Hepatocyte (in vitro differentiated cells): ENCODE measurements at regions not wholly inside any gene's neighbourhood (a gene's known extent, or its start where the extent isn't known, plus 50 kb on each side); places are given as distances from the start of the nearest gene placed in this dataset.

ENCODE experiments used
- DNase-seq: peaks from one replicate; pipeline ENCODE4 v3.0.0-alpha.2; 2016; ENCODE audit warnings: low spot score
- H2AFZ ChIP-seq: fragments of 200-600 bp; sonication (generic); 2 replicates; pipeline ENCODE4 v1.6.0; 2016; ENCODE audit warnings: antibody characterized with exemption, mild to moderate bottlenecking
- H3K27ac ChIP-seq: fragments of 200-600 bp; sonication (generic); 2 replicates; pipeline ENCODE4 v1.5.1; 2016; ENCODE audit warnings: mild to moderate bottlenecking
- H3K27me3 ChIP-seq: fragments of 200-600 bp; sonication (generic); 2 replicates; pipeline ENCODE4 v1.6.1; 2016
- H3K36me3 ChIP-seq: fragments of 200-600 bp; sonication (generic); replicated peaks from 2 replicates; pipeline ENCODE4 v1.5.1; 2016; ENCODE audit warnings: low read depth; ENCODE audit not compliant: insufficient read depth
- H3K4me1 ChIP-seq: fragments of 200-600 bp; sonication (generic); 2 replicates; pipeline ENCODE4 v1.5.1; 2016; ENCODE audit warnings: mild to moderate bottlenecking, moderate library complexity; ENCODE audit not compliant: insufficient read depth
- H3K4me2 ChIP-seq: fragments of 200-600 bp; sonication (generic); 2 replicates; pipeline ENCODE4 v1.6.0; 2016
- H3K4me3 ChIP-seq: fragments of 200-600 bp; sonication (generic); 2 replicates; pipeline ENCODE4 v1.5.1; 2016; ENCODE audit warnings: mild to moderate bottlenecking
- H3K79me2 ChIP-seq: fragments of 200-600 bp; sonication (generic); 2 replicates; pipeline ENCODE4 v1.6.0; 2017; ENCODE audit warnings: mild to moderate bottlenecking
- H3K9me2 ChIP-seq: fragments of 200-600 bp; sonication (generic); replicated peaks from 2 replicates; pipeline ENCODE4 v1.6.0; 2017; ENCODE audit warnings: mild to moderate bottlenecking; ENCODE audit not compliant: insufficient read depth
- H3K9me3 ChIP-seq: fragments of 200-600 bp; sonication (generic); 2 replicates; pipeline ENCODE4 v1.5.1; 2016; ENCODE audit warnings: low read depth, mild to moderate bottlenecking
- H4K20me1 ChIP-seq: fragments of 200-600 bp; sonication (generic); 2 replicates; pipeline ENCODE4 v1.6.0; 2016; ENCODE audit warnings: mild to moderate bottlenecking; ENCODE audit not compliant: insufficient read depth, poor library complexity, severe bottlenecking
- EZH2 ChIP-seq: fragments of 200-600 bp; sonication (generic); IDR thresholded peaks from 2 replicates; pipeline ENCODE4 v1.6.1; 2016; ENCODE audit warnings: antibody characterized with exemption, mild to moderate bottlenecking, borderline replicate concordance
- EZH2phosphoT487 ChIP-seq: fragments of 200-600 bp; sonication (generic); IDR thresholded peaks from one replicate; pipeline ENCODE4 v1.6.1; 2018; ENCODE audit warnings: antibody characterized with exemption, mild to moderate bottlenecking, low read depth, moderate library complexity; ENCODE audit not compliant: unreplicated experiment, severe bottlenecking
- WGBS: methylation state at CpG from one replicate; pipeline ENCODE4 v1.1.6; 2016; ENCODE audit warnings: low lambda C conversion rate; ENCODE audit errors: missing lambda C conversion rate; 5-methylcytosine and 5-hydroxymethylcytosine counted together
- TF ChIP-seq, protein P1 (sequence below): fragments of 200-600 bp; sonication (generic); IDR thresholded peaks from 2 replicates; pipeline ENCODE4 v1.5.1; 2016; ENCODE audit warnings: antibody characterized with exemption, mild to moderate bottlenecking; ENCODE audit not compliant: poor library complexity

DNA sequence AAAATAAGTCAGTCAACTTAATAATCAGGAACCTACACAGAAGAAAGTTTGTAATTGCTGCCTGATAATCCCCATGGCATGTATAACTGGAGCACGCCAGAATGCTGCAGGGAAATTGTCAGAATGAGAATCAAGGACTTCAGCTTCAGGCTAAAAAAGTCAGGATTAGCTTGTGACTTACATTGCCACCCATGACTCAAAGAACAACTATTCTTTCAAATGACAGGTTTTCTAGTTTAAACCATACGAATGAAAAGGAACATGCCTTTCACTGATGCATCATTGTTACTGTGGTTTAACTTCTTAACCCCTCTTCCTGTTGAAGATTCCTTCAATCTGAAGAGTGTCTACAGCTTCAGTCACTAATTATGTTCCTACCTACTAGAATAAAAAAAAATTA, 112.4 kb downstream of the ISL1 start:
- no peaks in the 10 kb centered on the region for H3K9me2 ChIP-seq
- 53% methylated on average over 2 of the region's 2 CpGs for WGBS
- H3K27ac ChIP-seq, result no peak overlapping the region
- H3K27me3 ChIP-seq, result no peaks in the 10 kb centered on the region
- H2AFZ ChIP-seq, result no peak overlapping the region
- no peaks in the 10 kb centered on the region for H3K4me1 ChIP-seq
- no peaks in the 10 kb centered on the region for H4K20me1 ChIP-seq
- DNase-seq, result peak; percentile 4
- TF ChIP-seq EZH2phosphoT487 (no peak), EZH2 (no peak)
- TF ChIP-seq, protein P1, sequence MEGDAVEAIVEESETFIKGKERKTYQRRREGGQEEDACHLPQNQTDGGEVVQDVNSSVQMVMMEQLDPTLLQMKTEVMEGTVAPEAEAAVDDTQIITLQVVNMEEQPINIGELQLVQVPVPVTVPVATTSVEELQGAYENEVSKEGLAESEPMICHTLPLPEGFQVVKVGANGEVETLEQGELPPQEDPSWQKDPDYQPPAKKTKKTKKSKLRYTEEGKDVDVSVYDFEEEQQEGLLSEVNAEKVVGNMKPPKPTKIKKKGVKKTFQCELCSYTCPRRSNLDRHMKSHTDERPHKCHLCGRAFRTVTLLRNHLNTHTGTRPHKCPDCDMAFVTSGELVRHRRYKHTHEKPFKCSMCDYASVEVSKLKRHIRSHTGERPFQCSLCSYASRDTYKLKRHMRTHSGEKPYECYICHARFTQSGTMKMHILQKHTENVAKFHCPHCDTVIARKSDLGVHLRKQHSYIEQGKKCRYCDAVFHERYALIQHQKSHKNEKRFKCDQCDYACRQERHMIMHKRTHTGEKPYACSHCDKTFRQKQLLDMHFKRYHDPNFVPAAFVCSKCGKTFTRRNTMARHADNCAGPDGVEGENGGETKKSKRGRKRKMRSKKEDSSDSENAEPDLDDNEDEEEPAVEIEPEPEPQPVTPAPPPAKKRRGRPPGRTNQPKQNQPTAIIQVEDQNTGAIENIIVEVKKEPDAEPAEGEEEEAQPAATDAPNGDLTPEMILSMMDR, result no peak
- H3K9me3 ChIP-seq, result no peaks in the 10 kb centered on the region
- no peaks in the 10 kb centered on the region for H3K36me3 ChIP-seq
- H3K4me3 ChIP-seq, result no peak overlapping the region
- H3K4me2 ChIP-seq, result no peak overlapping the region
- no peaks in the 10 kb centered on the region for H3K79me2 ChIP-seq

DNA sequence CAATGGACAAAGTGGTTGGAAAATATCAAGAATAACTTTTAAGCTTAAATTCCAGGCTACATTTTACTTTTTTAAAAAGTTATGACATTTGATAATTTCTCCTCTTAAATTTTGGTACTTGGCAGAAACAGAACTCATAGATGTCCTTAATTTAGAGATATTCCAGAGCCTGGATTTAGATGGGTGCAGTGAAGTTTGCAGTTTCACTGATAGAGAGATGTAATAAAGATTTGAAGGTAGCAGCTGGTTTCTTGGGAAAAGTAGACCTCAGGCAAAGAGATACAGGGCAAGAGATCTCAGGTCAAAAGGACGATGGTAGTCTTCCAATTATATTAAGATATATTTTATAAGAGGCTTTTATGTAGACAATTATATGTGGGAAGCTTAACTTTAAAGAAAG, 134.6 kb downstream of the ISL1 start:
- H3K79me2 ChIP-seq, result peaks cover 2% of the 10 kb centered on the region
- H3K4me1 ChIP-seq, result no peaks in the 10 kb centered on the region
- H3K4me3 ChIP-seq, result no peak overlapping the region
- H2AFZ ChIP-seq, result no peak overlapping the region
- H4K20me1 ChIP-seq, result no peaks in the 10 kb centered on the region
- TF ChIP-seq EZH2 (no peak), EZH2phosphoT487 (no peak)
- TF ChIP-seq, protein P1, result no peak
- no peaks in the 10 kb centered on the region for H3K27me3 ChIP-seq
- no peaks in the 10 kb centered on the region for H3K36me3 ChIP-seq
- DNase-seq, result no peak
- 46% methylated on average over 1 of the region's 1 CpG for WGBS
- peak overlapping the region; percentile 65 for H3K4me2 ChIP-seq
- H3K9me3 ChIP-seq, result no peaks in the 10 kb centered on the region
- peak overlapping the region; percentile 7 for H3K27ac ChIP-seq
- no peaks in the 10 kb centered on the region for H3K9me2 ChIP-seq

DNA sequence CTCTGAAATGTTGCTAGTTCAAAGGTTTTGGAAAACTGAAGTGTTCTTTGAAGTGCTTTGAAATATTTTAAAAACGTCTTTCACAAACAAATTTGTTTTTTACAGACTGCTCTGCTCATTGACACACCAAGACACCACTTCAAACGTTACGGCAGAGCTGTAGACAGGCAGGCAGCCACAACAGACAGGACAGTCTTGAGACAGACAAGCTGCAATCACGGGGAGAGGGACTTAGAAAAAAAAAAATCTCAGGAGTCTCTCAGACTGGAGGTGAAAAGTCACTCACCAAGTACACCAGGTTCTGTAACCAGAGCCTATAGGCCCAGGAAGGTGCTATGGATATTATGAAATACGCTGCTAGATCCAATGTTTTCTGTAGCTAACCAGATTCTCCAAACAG, 135.4 kb downstream of the ISL1 start:
- no peak overlapping the region for H3K4me3 ChIP-seq
- H3K9me3 ChIP-seq, result no peaks in the 10 kb centered on the region
- no peaks in the 10 kb centered on the region for H3K36me3 ChIP-seq
- H3K4me1 ChIP-seq, result no peaks in the 10 kb centered on the region
- peaks cover 2% of the 10 kb centered on the region for H3K79me2 ChIP-seq
- DNase-seq, result no peak
- H2AFZ ChIP-seq, result no peak overlapping the region
- WGBS, result 29% methylated on average over 5 of the region's 5 CpGs
- peak overlapping the region; percentile 7 for H3K27ac ChIP-seq
- TF ChIP-seq, protein P1, result no peak
- no peak for TF ChIP-seq EZH2
- TF ChIP-seq EZH2phosphoT487, result no peak
- no peaks in the 10 kb centered on the region for H3K27me3 ChIP-seq
- H3K9me2 ChIP-seq, result no peaks in the 10 kb centered on the region
- H4K20me1 ChIP-seq, result no peaks in the 10 kb centered on the region
- H3K4me2 ChIP-seq, result peak overlapping the region; percentile 65

DNA sequence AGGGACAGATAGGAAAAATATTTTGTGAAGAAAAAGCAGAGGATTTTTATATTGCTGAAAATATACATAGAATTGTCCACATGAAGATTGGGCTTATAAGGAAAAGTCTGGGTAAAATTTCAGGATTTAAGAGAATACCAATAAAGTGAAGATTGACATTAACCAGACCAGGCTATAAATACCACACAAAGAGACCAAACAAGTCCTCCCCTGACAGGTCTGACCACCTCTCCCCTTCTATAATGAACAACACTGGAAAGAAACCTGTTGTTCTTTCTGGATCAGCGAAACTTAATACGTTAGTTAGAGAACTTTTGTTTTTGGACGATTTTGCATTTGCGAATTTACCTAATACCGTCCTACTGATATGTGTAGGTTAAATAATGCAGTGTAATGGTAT, 138.3 kb downstream of the ISL1 start:
- Histone ChIP-seq H2AFZ (no peak overlapping the region), H3K27me3 (no peaks in the 10 kb centered on the region), H4K20me1 (no peaks in the 10 kb centered on the region), H3K79me2 (peaks cover 2% of the 10 kb centered on the region), H3K27ac (peak overlapping the region; percentile 69), H3K4me2 (peak overlapping the region; percentile 55), H3K4me3 (no peak overlapping the region), H3K4me1 (no peaks in the 10 kb centered on the region), H3K36me3 (no peaks in the 10 kb centered on the region), H3K9me3 (no peaks in the 10 kb centered on the region), H3K9me2 (no peaks in the 10 kb centered on the region)
- TF ChIP-seq EZH2phosphoT487 (no peak), EZH2 (no peak)
- TF ChIP-seq, protein P1, result no peak
- WGBS, result 58% methylated on average over 5 of the region's 5 CpGs
- peak; percentile 4 for DNase-seq
